Testis (tissue), 2 donors: ENCODE measurements at regions not wholly inside any gene's neighbourhood (a gene's known extent, or its start where the extent isn't known, plus 50 kb on each side); places are given as distances from the start of the nearest gene placed in this dataset.

ENCODE experiments used
- DNase-seq: peaks from one replicate; pipeline ENCODE4 v3.0.0-alpha.2; 2019
- H3K27ac ChIP-seq, 2 donors: fragments of 200-600 bp; sonication (generic); one replicate each; pipeline ENCODE4 v1.5.1; 2019
- H3K27me3 ChIP-seq: fragments of 200-600 bp; sonication (generic); one replicate; pipeline ENCODE4 v1.5.1; 2019
- H3K36me3 ChIP-seq: fragments of 200-600 bp; sonication (generic); one replicate; pipeline ENCODE4 v1.5.1; 2017; ENCODE audit warnings: low read depth; ENCODE audit errors: missing control alignments
- H3K4me1 ChIP-seq: fragments of 200-600 bp; sonication (generic); one replicate; pipeline ENCODE4 v1.5.1; 2019
- H3K4me3 ChIP-seq, 2 donors: fragments of 200-600 bp; sonication (generic); one replicate each; pipeline ENCODE4 v1.5.1; 2017 to 2019
- H3K9me3 ChIP-seq: fragments of 200-600 bp; sonication (generic); one replicate; pipeline ENCODE4 v1.5.1; 2017
- POLR2A ChIP-seq: fragments of 450-650 bp; IDR thresholded peaks from one replicate; pipeline ENCODE4 v1.6.1; 2017; ENCODE audit warnings: antibody characterized with exemption, mild to moderate bottlenecking, moderate library complexity
- WGBS, 2 donors: methylation state at CpG; one replicate each; pipeline ENCODE4 v1.1.5; 2018; 5-methylcytosine and 5-hydroxymethylcytosine counted together
- intact Hi-C: fragments of 100-400 bp; cut with DNase I; formaldehyde crosslinking; loops from one replicate; pipeline ENCODE4 v1.15.1; 2023; ENCODE audit warnings: low total_unique reads
- TF ChIP-seq, protein P1 (sequence below), 3 experiments: fragments of 450-650 bp in 2 of 3; fragments of 200-600 bp in 1 of 3; sonication (generic) in 1 of 3; IDR thresholded peaks; one replicate each; pipeline ENCODE4 v1.5.1; 2016 to 2019; ENCODE audit warnings: antibody characterized with exemption in 3 of 3, mild to moderate bottlenecking in 2 of 3, moderate library complexity in 1 of 3

DNA sequence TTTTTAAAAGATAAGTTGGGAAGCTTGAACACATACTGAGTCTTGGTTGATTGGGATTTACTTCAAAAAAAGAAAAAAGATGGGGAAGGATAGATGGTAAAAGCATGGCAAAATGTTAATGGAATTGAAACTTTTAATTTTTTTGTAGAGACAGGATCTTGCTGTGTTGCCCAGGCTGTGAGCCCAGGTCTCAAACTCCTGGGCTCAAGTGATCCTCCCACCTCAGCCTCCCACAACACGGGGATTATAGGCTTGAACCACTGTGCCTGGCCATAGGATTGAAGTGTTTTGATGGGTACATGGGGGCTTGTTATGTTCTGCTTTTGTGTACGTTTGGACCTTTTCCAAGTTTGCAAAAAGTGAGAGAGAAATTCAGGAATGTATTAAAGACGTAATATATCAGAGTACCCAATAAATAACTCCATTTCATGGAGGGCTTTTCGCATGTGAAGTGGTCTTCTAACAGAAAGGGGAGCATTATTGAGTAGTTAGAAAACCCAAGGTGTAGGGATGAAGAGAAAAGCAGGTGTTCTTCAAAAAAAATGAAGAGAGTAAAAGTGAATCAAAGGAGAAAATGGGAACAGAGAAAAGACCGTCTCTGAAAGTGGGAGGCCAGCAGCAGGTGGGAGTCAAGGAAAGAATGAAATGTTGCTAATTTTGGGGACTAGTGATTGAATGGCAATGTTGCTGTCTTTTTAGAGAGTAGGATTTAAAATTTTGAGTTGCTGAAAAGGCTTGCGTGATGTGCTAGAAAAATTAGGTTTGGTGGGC lies 55.2 kb downstream of the GARRE1 start:
- Histone ChIP-seq H3K36me3 (no peaks in the 10 kb centered on the region), H3K4me1 (peaks cover 10% of the 10 kb centered on the region), H3K4me3 (no peak overlapping the region), H3K9me3 (no peaks in the 10 kb centered on the region), H3K27me3 (no peaks in the 10 kb centered on the region), H3K27ac (peak overlapping the region; percentile 39 to 42)
- TF ChIP-seq, protein P1, sequence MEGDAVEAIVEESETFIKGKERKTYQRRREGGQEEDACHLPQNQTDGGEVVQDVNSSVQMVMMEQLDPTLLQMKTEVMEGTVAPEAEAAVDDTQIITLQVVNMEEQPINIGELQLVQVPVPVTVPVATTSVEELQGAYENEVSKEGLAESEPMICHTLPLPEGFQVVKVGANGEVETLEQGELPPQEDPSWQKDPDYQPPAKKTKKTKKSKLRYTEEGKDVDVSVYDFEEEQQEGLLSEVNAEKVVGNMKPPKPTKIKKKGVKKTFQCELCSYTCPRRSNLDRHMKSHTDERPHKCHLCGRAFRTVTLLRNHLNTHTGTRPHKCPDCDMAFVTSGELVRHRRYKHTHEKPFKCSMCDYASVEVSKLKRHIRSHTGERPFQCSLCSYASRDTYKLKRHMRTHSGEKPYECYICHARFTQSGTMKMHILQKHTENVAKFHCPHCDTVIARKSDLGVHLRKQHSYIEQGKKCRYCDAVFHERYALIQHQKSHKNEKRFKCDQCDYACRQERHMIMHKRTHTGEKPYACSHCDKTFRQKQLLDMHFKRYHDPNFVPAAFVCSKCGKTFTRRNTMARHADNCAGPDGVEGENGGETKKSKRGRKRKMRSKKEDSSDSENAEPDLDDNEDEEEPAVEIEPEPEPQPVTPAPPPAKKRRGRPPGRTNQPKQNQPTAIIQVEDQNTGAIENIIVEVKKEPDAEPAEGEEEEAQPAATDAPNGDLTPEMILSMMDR (IDR thresholded peaks at IDR 0.05): no peak
- no peak for TF ChIP-seq POLR2A
- intact Hi-C loops: no loop called here
- 72 to 82% methylated on average over 6 of the region's 6 CpGs for WGBS, 2 donors
- DNase-seq: no peak

- peak overlapping the region; percentile 30 to 42 for H3K27ac ChIP-seq
Measured at GRCh38 chr19:34310494-34310981, 54.5 kb upstream of the GPI start.

GRCh38 chr19:34313188-34313587 lies 51.8 kb upstream of the GPI start:
- TF ChIP-seq, protein P1 (IDR thresholded peaks at IDR 0.05): no peak
- no peak for TF ChIP-seq POLR2A
- no peak overlapping the region for H3K4me3 ChIP-seq
- H3K9me3 ChIP-seq: no peaks in the 10 kb centered on the region
- H3K27ac ChIP-seq: no peak overlapping the region
- DNase-seq: no peak
- H3K27me3 ChIP-seq: no peaks in the 10 kb centered on the region
- no peaks in the 10 kb centered on the region for H3K36me3 ChIP-seq
- intact Hi-C loops: no loop called here
- H3K4me1 ChIP-seq: peaks cover 32% of the 10 kb centered on the region
- WGBS, 2 donors: 87 to 92% methylated on average over 6 of the region's 6 CpGs

More at GRCh38 chr19:34310494-34310981, 54.5 kb upstream of the GPI start:
- TF ChIP-seq POLR2A: no peak
- TF ChIP-seq, protein P1 (IDR thresholded peaks at IDR 0.05): no peak
- intact Hi-C loops: no loop called here
- no peaks in the 10 kb centered on the region for H3K27me3 ChIP-seq
- H3K4me3 ChIP-seq: no peak overlapping the region
- no peaks in the 10 kb centered on the region for H3K9me3 ChIP-seq
- 69 to 74% methylated on average over 6 of the region's 6 CpGs for WGBS, 2 donors
- H3K36me3 ChIP-seq: no peaks in the 10 kb centered on the region
- H3K4me1 ChIP-seq: peaks cover 10% of the 10 kb centered on the region
- peak; percentile 38 for DNase-seq

GRCh38 chr19:34314437-34315313 lies 50.3 kb upstream of the GPI start:
- H3K27ac ChIP-seq: no peak overlapping the region
- no peaks in the 10 kb centered on the region for H3K27me3 ChIP-seq
- H3K36me3 ChIP-seq: no peaks in the 10 kb centered on the region
- TF ChIP-seq, protein P1 (IDR thresholded peaks at IDR 0.05): no peak
- TF ChIP-seq POLR2A: no peak
- no peak overlapping the region for H3K4me3 ChIP-seq
- H3K9me3 ChIP-seq: no peaks in the 10 kb centered on the region
- H3K4me1 ChIP-seq: peaks cover 41% of the 10 kb centered on the region
- WGBS, 2 donors: 62 to 66% methylated on average over 4 of the region's 4 CpGs
- no peak for DNase-seq
- intact Hi-C loops: no loop called here
